Activated CD4-positive, alpha-beta T cell treated with anti-CD3 and anti-CD28 coated beads for 1 hour (primary cell): ENCODE measurements at regions not wholly inside any gene's neighbourhood (a gene's known extent, or its start where the extent isn't known, plus 50 kb on each side); places are given as distances from the start of the nearest gene placed in this dataset.
"Not testable (repeated sequence)": the region's sequence is repeated elsewhere in the genome, so short reads cannot be mapped to it uniquely, and the experiment has no call there.

Experiments
- DNase-seq: peaks from one replicate; pipeline ENCODE4 v3.0.0-alpha.2; 2020

- no peak for DNase-seq
Observed at GRCh38 chr4:153079857-153080391, 124.3 kb upstream of the TRIM2 start.

GRCh38 chr4:153081006-153081580 lies 123.2 kb upstream of the TRIM2 start:
- no peak for DNase-seq

- DNase-seq: no peak
Observed at GRCh38 chr4:153081693-153082092, 122.5 kb upstream of the TRIM2 start.

- no peak for DNase-seq
Observed at GRCh38 chr4:153082322-153083301, 121.6 kb upstream of the TRIM2 start.

- DNase-seq: no peak
Observed at GRCh38 chr4:153083447-153083947, 120.7 kb upstream of the TRIM2 start.

- DNase-seq: no peak
Observed at GRCh38 chr4:153084224-153084979, 119.8 kb upstream of the TRIM2 start.

- DNase-seq: peak; percentile 76
Observed at GRCh38 chr4:153084980-153085630, 119.1 kb upstream of the TRIM2 start.

- DNase-seq: no peak
Observed at GRCh38 chr4:153087671-153088194, 116.5 kb upstream of the TRIM2 start.

- no peak for DNase-seq
Observed at GRCh38 chr4:153089742-153090141, 114.5 kb upstream of the TRIM2 start.

- no peak for DNase-seq
Observed at GRCh38 chr4:153090181-153090580, 114.1 kb upstream of the TRIM2 start.

- no peak for DNase-seq
Observed at GRCh38 chr4:153090670-153091385, 113.4 kb upstream of the TRIM2 start.

- DNase-seq: no peak
Observed at GRCh38 chr4:153093396-153093795, 110.8 kb upstream of the TRIM2 start.

- DNase-seq: no peak
Observed at GRCh38 chr4:153093802-153094201, 110.4 kb upstream of the TRIM2 start.

- no peak for DNase-seq
Observed at GRCh38 chr4:153094435-153094834, 109.8 kb upstream of the TRIM2 start.

GRCh38 chr4:153095448-153096204 lies 108.6 kb upstream of the TRIM2 start:
- no peak for DNase-seq

GRCh38 chr4:153096344-153096743 lies 107.9 kb upstream of the TRIM2 start:
- no peak for DNase-seq

- no peak for DNase-seq
Observed at GRCh38 chr4:153098427-153098826, 105.8 kb upstream of the TRIM2 start.

- DNase-seq: no peak
Observed at GRCh38 chr4:153099391-153100140, 104.7 kb upstream of the TRIM2 start.

GRCh38 chr4:153106736-153107135 lies 97.5 kb upstream of the TRIM2 start:
- DNase-seq: not testable (repeated sequence)

- DNase-seq: no peak
Observed at GRCh38 chr4:153107246-153107645, 97.0 kb upstream of the TRIM2 start.
